Natural killer cell (primary cell): ENCODE measurements at regions not wholly inside any gene's neighbourhood (a gene's known extent, or its start where the extent isn't known, plus 50 kb on each side); places are given as distances from the start of the nearest gene placed in this dataset.
"Not testable (repeated sequence)": the region's sequence is repeated elsewhere in the genome, so short reads cannot be mapped to it uniquely, and the experiment has no call there.

Experiments
- ATAC-seq, 3 donors: fragments of 150-1000 bp in 2 of 3; fragments of 200-7000 bp in 1 of 3; cut with Tn5 transposase; 1 replicate in 1 of 3; 2 replicates in 2 of 3; pipeline ENCODE4 v1.10.0; 2021; ENCODE audit warnings: mild to moderate bottlenecking in 2 of 3, moderate library complexity in 2 of 3
- DNase-seq, 2 donors: peaks; one replicate each; pipeline versions ENCODE4 v3.0.0 to v3.0.0-alpha.2; 2013 to 2021; ENCODE audit warnings: mixed read lengths in 1 of 2
- H3K27ac ChIP-seq: one replicate; pipeline ENCODE4 v1.5.1; 2013; ENCODE audit warnings: mild to moderate bottlenecking, low read length
- H3K27me3 ChIP-seq: one replicate; pipeline ENCODE4 v1.6.1; 2013; ENCODE audit warnings: low read length; ENCODE audit not compliant: control insufficient read depth, insufficient read depth
- H3K36me3 ChIP-seq: one replicate; pipeline ENCODE4 v1.6.1; 2013; ENCODE audit warnings: low read length; ENCODE audit not compliant: control insufficient read depth, insufficient read depth
- H3K4me1 ChIP-seq: one replicate; pipeline ENCODE4 v1.6.1; 2013; ENCODE audit warnings: low read length; ENCODE audit not compliant: control insufficient read depth, insufficient read depth
- H3K4me3 ChIP-seq: one replicate; pipeline ENCODE4 v1.5.1; 2013; ENCODE audit warnings: low read length
- H3K9me3 ChIP-seq: one replicate; pipeline ENCODE4 v1.6.1; 2013; ENCODE audit warnings: low read length; ENCODE audit not compliant: control insufficient read depth, insufficient read depth
- H3K27ac Mint-ChIP-seq, 2 donors: one replicate each; pipeline ENCODE4 v1.8.0; 2022; ENCODE audit warnings: mild to moderate bottlenecking in 2 of 2, mixed read lengths in 2 of 2, moderate library complexity in 1 of 2
- H3K27me3 Mint-ChIP-seq, 2 donors: one replicate each; pipeline ENCODE4 v1.8.0; 2022; ENCODE audit warnings: low read depth in 2 of 2, mixed read lengths in 2 of 2
- H3K36me3 Mint-ChIP-seq: one replicate; pipeline ENCODE4 v1.8.0; 2022; ENCODE audit warnings: mixed read lengths
- H3K4me1 Mint-ChIP-seq, 2 donors: one replicate each; pipeline ENCODE4 v1.8.0; 2022; ENCODE audit warnings: mixed read lengths in 2 of 2
- H3K4me3 Mint-ChIP-seq: one replicate; pipeline ENCODE4 v1.8.0; 2022; ENCODE audit warnings: mild to moderate bottlenecking, moderate library complexity, mixed read lengths
- H3K9me3 Mint-ChIP-seq, 2 donors: one replicate each; pipeline ENCODE4 v1.8.0; 2022; ENCODE audit warnings: mixed read lengths in 2 of 2
- CTCF ChIP-seq: fragments of 200-600 bp; IDR thresholded peaks from one replicate; pipeline ENCODE4 v1.8.0; 2022; ENCODE audit warnings: antibody characterized with exemption
- WGBS: methylation state at CpG from one replicate; pipeline ENCODE4 v1.1.7; 2013; ENCODE audit warnings: missing lambda C conversion rate; ENCODE audit not compliant: insufficient coverage; 5-methylcytosine and 5-hydroxymethylcytosine counted together
- intact Hi-C: fragments of 100-400 bp; cut with micrococcal nuclease; formaldehyde crosslinking; loops from one replicate; pipeline ENCODE4 v1.14.2; 2022

GRCh38 chr10:53508197-53508596, 735.6 kb upstream of the MBL2 start:
- TF ChIP-seq CTCF = no peak
- WGBS = 82% methylated on average over 1 of the region's 1 CpG
- intact Hi-C loops = no loop called here

GRCh38 chr10:53504492-53504891, 731.9 kb upstream of the MBL2 start:
- H3K36me3 ChIP-seq, H3K4me1 Mint-ChIP-seq, H3K4me3 ChIP-seq, H3K27ac ChIP-seq, ATAC-seq, H3K27me3 Mint-ChIP-seq, H3K27me3 ChIP-seq, H3K4me1 ChIP-seq, intact Hi-C loops, H3K27ac Mint-ChIP-seq, H3K9me3 ChIP-seq, DNase-seq, H3K4me3 Mint-ChIP-seq: not testable (repeated sequence)
- 98% methylated on average over 2 of the region's 2 CpGs for whole genome bisulfite sequencing
- Mint-ChIP-seq H3K9me3 (peaks cover 27 to 30% of the 10 kb centered on the region in 2 donors), H3K36me3 (peaks cover 22% of the 10 kb centered on the region)

More at GRCh38 chr10:53508197-53508596, 735.6 kb upstream of the MBL2 start:
- Mint-ChIP-seq H3K4me1 (no peaks in the 10 kb centered on the region), H3K36me3 (peaks cover 6% of the 10 kb centered on the region), H3K9me3 (peaks cover 16 to 26% of the 10 kb centered on the region in 2 donors), H3K27ac (no peak overlapping the region), H3K4me3 (no peak overlapping the region), H3K27me3 (no peaks in the 10 kb centered on the region)
- Histone ChIP-seq H3K4me1 (no peaks in the 10 kb centered on the region), H3K27ac (no peak overlapping the region), H3K9me3 (peaks cover 4% of the 10 kb centered on the region), H3K4me3 (no peak overlapping the region), H3K36me3 (no peaks in the 10 kb centered on the region), H3K27me3 (no peaks in the 10 kb centered on the region)
- DNase-seq (no peak), ATAC-seq (no peak)

- WGBS = 83% methylated on average over 2 of the region's 2 CpGs
- Histone ChIP-seq H3K4me1 (no peaks in the 10 kb centered on the region), H3K36me3 (no peaks in the 10 kb centered on the region), H3K9me3 (peaks cover 5% of the 10 kb centered on the region), H3K27me3 (no peaks in the 10 kb centered on the region), H3K27ac (no peak overlapping the region), H3K4me3 (no peak overlapping the region)
- Mint-ChIP-seq H3K27me3 (no peaks in the 10 kb centered on the region), H3K9me3 (peaks cover 12 to 31% of the 10 kb centered on the region in 2 donors), H3K4me3 (no peak overlapping the region), H3K27ac (no peak overlapping the region), H3K36me3 (peaks cover 14% of the 10 kb centered on the region), H3K4me1 (no peaks in the 10 kb centered on the region)
- DNase-seq (no peak), ATAC-seq (no peak)
- no peak for TF ChIP-seq CTCF
- intact Hi-C loops = no loop called here
Observed at GRCh38 chr10:53491774-53492173, 719.2 kb upstream of the MBL2 start.

GRCh38 chr10:53490553-53490952, 718.0 kb upstream of the MBL2 start:
- Mint-ChIP-seq H3K27ac (no peak overlapping the region), H3K4me3 (no peak overlapping the region), H3K36me3 (peaks cover 20% of the 10 kb centered on the region), H3K27me3 (no peaks in the 10 kb centered on the region), H3K9me3 (peaks cover 15 to 36% of the 10 kb centered on the region in 2 donors), H3K4me1 (no peaks in the 10 kb centered on the region)
- Histone ChIP-seq H3K36me3 (no peaks in the 10 kb centered on the region), H3K4me1 (no peaks in the 10 kb centered on the region), H3K4me3 (no peak overlapping the region), H3K27me3 (no peaks in the 10 kb centered on the region), H3K9me3 (peaks cover 5% of the 10 kb centered on the region), H3K27ac (no peak overlapping the region)
- ATAC-seq (no peak), DNase-seq (no peak)
- TF ChIP-seq CTCF = no peak
- intact Hi-C loops = no loop called here
- 100% methylated on average over 1 of the region's 1 CpG for WGBS
